ENCODE measurements at regions not wholly inside any gene's neighbourhood (a gene's known extent, or its start where the extent isn't known, plus 50 kb on each side); places are given as distances from the start of the nearest gene placed in this dataset.

DNA sequence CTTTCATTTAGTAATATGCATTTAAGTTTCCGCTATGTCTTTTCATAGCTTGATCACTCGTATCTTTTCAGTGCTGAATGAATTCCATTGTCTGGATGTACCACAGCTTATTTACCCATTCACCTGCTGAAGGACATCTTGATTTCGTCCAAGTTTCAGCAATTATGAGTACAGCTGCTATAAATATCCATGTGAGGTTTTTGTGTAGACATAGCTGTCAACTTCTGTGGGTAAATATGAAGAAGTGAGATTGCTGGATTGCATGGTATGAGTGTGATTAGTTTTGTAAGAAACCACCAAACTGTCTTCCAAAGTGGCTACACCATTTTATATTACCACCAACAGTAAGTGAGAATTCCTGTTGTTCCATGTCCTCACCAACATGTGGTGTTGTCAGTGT lies 79.2 kb upstream of the STMND1 start:
- no peak overlapping the region for H2BK5ac ChIP-seq (ENCODE audit: insufficient read length, low read length)
- TF ChIP-seq, protein P1, sequence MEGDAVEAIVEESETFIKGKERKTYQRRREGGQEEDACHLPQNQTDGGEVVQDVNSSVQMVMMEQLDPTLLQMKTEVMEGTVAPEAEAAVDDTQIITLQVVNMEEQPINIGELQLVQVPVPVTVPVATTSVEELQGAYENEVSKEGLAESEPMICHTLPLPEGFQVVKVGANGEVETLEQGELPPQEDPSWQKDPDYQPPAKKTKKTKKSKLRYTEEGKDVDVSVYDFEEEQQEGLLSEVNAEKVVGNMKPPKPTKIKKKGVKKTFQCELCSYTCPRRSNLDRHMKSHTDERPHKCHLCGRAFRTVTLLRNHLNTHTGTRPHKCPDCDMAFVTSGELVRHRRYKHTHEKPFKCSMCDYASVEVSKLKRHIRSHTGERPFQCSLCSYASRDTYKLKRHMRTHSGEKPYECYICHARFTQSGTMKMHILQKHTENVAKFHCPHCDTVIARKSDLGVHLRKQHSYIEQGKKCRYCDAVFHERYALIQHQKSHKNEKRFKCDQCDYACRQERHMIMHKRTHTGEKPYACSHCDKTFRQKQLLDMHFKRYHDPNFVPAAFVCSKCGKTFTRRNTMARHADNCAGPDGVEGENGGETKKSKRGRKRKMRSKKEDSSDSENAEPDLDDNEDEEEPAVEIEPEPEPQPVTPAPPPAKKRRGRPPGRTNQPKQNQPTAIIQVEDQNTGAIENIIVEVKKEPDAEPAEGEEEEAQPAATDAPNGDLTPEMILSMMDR (conservative IDR thresholded peaks at IDR 0.05), result no peak
- H3K14ac ChIP-seq (ENCODE audit: insufficient read depth, low read length), result no peak overlapping the region
- no peak overlapping the region for H3T11ph ChIP-seq (ENCODE audit: low read length)
- H3K27me3 ChIP-seq (ENCODE audit: insufficient read depth, low read length), result no peaks in the 10 kb centered on the region
- no peaks in the 10 kb centered on the region for H3K79me2 ChIP-seq (ENCODE audit: insufficient read depth, low read length)
- DNase-seq, result no peak
- H3K23ac ChIP-seq (ENCODE audit: insufficient read length, low read depth, low read length), result no peak overlapping the region
- WGBS (ENCODE audit: extremely low coverage, insufficient read length, low lambda C conversion rate), result no CpG with 5 or more reads among the region's 3 CpGs
- no peak overlapping the region for H2BK15ac ChIP-seq (ENCODE audit: low read depth, low read length)
- H3K23me2 ChIP-seq (ENCODE audit: insufficient read length, low read depth, low read length, poor library complexity, severe bottlenecking), result no peaks in the 10 kb centered on the region
- Mint-ChIP-seq H3K4me3 (no peak overlapping the region), H3K27ac (no peak overlapping the region), H3K4me1 (peaks cover 13 to 24% of the 10 kb centered on the region in 2 experiments), H3K27me3 (ENCODE audit: low read depth) (no peaks in the 10 kb centered on the region), H3K36me3 (ENCODE audit: insufficient read depth in 1 of 3, low read depth in 3 of 3) (peaks cover 2 to 13% (median 3%) of the 10 kb centered on the region in 3 experiments; a peak in 6 of 7 replicates), H3K9me3 (peaks cover 6 to 18% of the 10 kb centered on the region in 2 experiments)
- no peak overlapping the region for H2BK120ac ChIP-seq (ENCODE audit: low read depth, low read length, poor library complexity, severe bottlenecking)
- no peaks in the 10 kb centered on the region for H3K9me3 ChIP-seq (ENCODE audit: control insufficient read depth, low read depth, low read length)
- no peak overlapping the region for H3K9ac ChIP-seq (ENCODE audit: extremely low read depth, insufficient read length, low read length)
- no peak overlapping the region for H3K4me2 ChIP-seq (ENCODE audit: insufficient read depth, insufficient read length, low read length)
- H4K8ac ChIP-seq (replicated peaks; ENCODE audit: insufficient read length, low read depth, low read length), result no peak overlapping the region
- no peak overlapping the region for H3K18ac ChIP-seq (ENCODE audit: insufficient read length, low read depth, low read length)
- no peak overlapping the region for H2BK20ac ChIP-seq (ENCODE audit: low read depth, low read length, poor library complexity, severe bottlenecking)
- no peak overlapping the region for H3K56ac ChIP-seq (ENCODE audit: insufficient read length, low read depth, low read length)
- H2AK5ac ChIP-seq (ENCODE audit: insufficient read length, low read length), result no peak overlapping the region
- no peak overlapping the region for H3K4ac ChIP-seq (ENCODE audit: low read depth, low read length)
- H3K79me1 ChIP-seq (ENCODE audit: insufficient read depth, low read depth, low read length, poor library complexity, severe bottlenecking), result no peaks in the 10 kb centered on the region
- H2AFZ ChIP-seq (ENCODE audit: low read length), result no peak overlapping the region
- no peak overlapping the region for H2BK12ac ChIP-seq (ENCODE audit: insufficient read length, low read depth, low read length)
- H3K27ac ChIP-seq (ENCODE audit: insufficient read length, low read depth, low read length), result no peak overlapping the region
- H4K91ac ChIP-seq (ENCODE audit: insufficient read length, low read depth, low read length), result no peak overlapping the region
- H4K20me1 ChIP-seq (ENCODE audit: control insufficient read depth, insufficient read depth, insufficient read length), result no peaks in the 10 kb centered on the region
- no peak overlapping the region for H4K5ac ChIP-seq (ENCODE audit: insufficient read length, low read depth, low read length)
- no peaks in the 10 kb centered on the region; the same call in 1 of the 2 replicates for H3K4me1 ChIP-seq (ENCODE audit: insufficient read depth, low read length)
